HEK293T (cell line): ENCODE measurements at regions not wholly inside any gene's neighbourhood (a gene's known extent, or its start where the extent isn't known, plus 50 kb on each side); places are given as distances from the start of the nearest gene placed in this dataset.

ENCODE experiments used
- CTCF ChIA-PET: fragments of 350-600 bp; formaldehyde crosslinking; extraction: SDS; loops from one replicate; lab custom pipeline; 2021; ENCODE audit warnings: antibody characterized with exemption, inconsistent platforms; lab: Yijun Ruan, JAX
- POLR2A ChIA-PET: fragments of 350-600 bp; formaldehyde crosslinking; extraction: SDS; loops from one replicate; lab custom pipeline; 2020; ENCODE audit warnings: antibody characterized with exemption, inconsistent platforms; lab: Yijun Ruan, JAX
- DNase-seq: peaks from one replicate; pipeline ENCODE4 v3.0.0; 2012; ENCODE audit warnings: mixed read lengths; ENCODE audit errors: extremely low spot score
- ARNT ChIP-seq: fragments of 450-650 bp; IDR thresholded peaks from 2 replicates; pipeline ENCODE4 v1.6.1; 2017; ENCODE audit warnings: mild to moderate bottlenecking
- BHLHE40 ChIP-seq: fragments of 450-650 bp; IDR thresholded peaks from 2 replicates; pipeline ENCODE4 v1.6.1; 2016; ENCODE audit warnings: mild to moderate bottlenecking, moderate library complexity, borderline replicate concordance
- CTBP1 ChIP-seq: fragments of 450-650 bp; IDR thresholded peaks from 2 replicates; pipeline ENCODE4 v1.6.1; 2016; ENCODE audit warnings: borderline replicate concordance
- ELF4 ChIP-seq: fragments of 450-650 bp; IDR thresholded peaks from 2 replicates; pipeline ENCODE4 v1.6.1; 2017; ENCODE audit warnings: antibody characterized with exemption
- FOXA1 ChIP-seq: fragments of 450-650 bp; IDR thresholded peaks from 2 replicates; pipeline ENCODE4 v1.6.1; 2016; ENCODE audit warnings: mild to moderate bottlenecking
- FOXK2 ChIP-seq: fragments of 450-650 bp; IDR thresholded peaks from 2 replicates; pipeline ENCODE4 v1.6.1; 2016; ENCODE audit warnings: mild to moderate bottlenecking
- FOXM1 ChIP-seq: fragments of 450-650 bp; IDR thresholded peaks from 2 replicates; pipeline ENCODE4 v1.6.1; 2017; ENCODE audit warnings: mild to moderate bottlenecking, borderline replicate concordance
- HDGF ChIP-seq: fragments of 450-650 bp; IDR thresholded peaks from 2 replicates; pipeline ENCODE4 v1.6.1; 2017; ENCODE audit warnings: antibody characterized with exemption, borderline replicate concordance
- L3MBTL2 ChIP-seq: fragments of 450-650 bp; conservative IDR thresholded peaks from 2 replicates; pipeline ENCODE4 v1.6.1; 2016; ENCODE audit warnings: mild to moderate bottlenecking
- LEF1 ChIP-seq: fragments of 450-650 bp; IDR thresholded peaks from 2 replicates; pipeline ENCODE4 v1.6.1; 2017; ENCODE audit warnings: mild to moderate bottlenecking, borderline replicate concordance
- NFRKB ChIP-seq: fragments of 450-650 bp; IDR thresholded peaks from 2 replicates; pipeline ENCODE4 v1.6.1; 2016; ENCODE audit warnings: mild to moderate bottlenecking, moderate library complexity
- PKNOX1 ChIP-seq: fragments of 450-650 bp; IDR thresholded peaks from 2 replicates; pipeline ENCODE4 v1.6.1; 2016
- SP1 ChIP-seq: fragments of 450-650 bp; IDR thresholded peaks from 2 replicates; pipeline ENCODE4 v1.6.1; 2017
- SUZ12 ChIP-seq: fragments of 450-650 bp; IDR thresholded peaks from 2 replicates; pipeline ENCODE4 v1.6.1; 2016; ENCODE audit warnings: mild to moderate bottlenecking
- TARDBP ChIP-seq: fragments of 450-650 bp; IDR thresholded peaks from 2 replicates; pipeline ENCODE4 v1.6.1; 2016
- ZNF384 ChIP-seq: fragments of 450-650 bp; IDR thresholded peaks from 2 replicates; pipeline ENCODE4 v1.6.1; 2016

DNA sequence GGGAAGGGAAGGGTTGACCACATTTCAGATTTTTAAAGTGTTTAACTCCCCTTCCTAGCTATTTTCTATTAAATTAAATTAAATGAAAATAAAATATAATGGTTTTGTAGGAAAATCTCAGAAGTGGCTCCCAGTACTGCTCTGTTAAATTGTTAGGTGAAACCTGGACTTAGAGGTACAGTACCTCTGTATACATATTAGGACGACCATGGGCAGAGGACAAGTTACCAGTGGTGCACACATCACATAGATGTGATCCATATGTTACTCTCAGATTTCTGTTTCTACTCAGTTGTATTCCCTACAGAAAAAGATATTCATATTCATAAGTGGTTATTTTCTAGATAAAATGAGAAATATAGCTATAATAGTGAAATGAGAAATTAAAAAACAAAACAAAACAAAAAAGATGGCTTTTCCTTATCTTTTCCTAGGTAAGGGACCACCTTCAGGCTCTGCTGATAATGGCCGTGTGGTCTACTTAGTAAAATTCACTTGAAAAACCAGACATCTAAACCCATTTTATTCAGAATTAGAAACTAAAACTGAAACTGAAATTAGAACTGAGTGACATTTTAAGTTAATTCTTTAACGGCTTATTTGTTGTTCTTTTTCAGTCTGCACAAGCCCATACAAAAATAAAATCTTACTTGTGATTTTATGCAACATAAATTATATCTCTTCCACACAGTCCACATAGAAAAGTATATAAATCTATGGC lies 832.5 kb upstream of the CHAC2 start:
- TF ChIP-seq FOXA1, result no peak
- TF ChIP-seq HDGF, result no peak
- TF ChIP-seq CTBP1, result no peak
- TF ChIP-seq PKNOX1, result no peak
- TF ChIP-seq SUZ12, result no peak
- no peak for TF ChIP-seq FOXM1
- TF ChIP-seq NFRKB, result no peak
- no peak for TF ChIP-seq BHLHE40
- no peak for DNase-seq
- CTCF ChIA-PET, result no interaction called here
- POLR2A ChIA-PET, result no interaction called here

GRCh38 chr2:52934323-52934898 lies 833.2 kb upstream of the CHAC2 start:
- ChIA-PET CTCF (no interaction called here), POLR2A (no interaction called here)
- DNase-seq, result no peak
- no peak for TF ChIP-seq HDGF

- DNase-seq, result no peak
- CTCF ChIA-PET, result no interaction called here
Measured at GRCh38 chr2:52933878-52934277, 833.7 kb upstream of the CHAC2 start.

GRCh38 chr2:52931660-52932059 lies 835.9 kb upstream of the CHAC2 start:
- no peak for TF ChIP-seq ZNF384
- TF ChIP-seq PKNOX1, result no peak
- TF ChIP-seq L3MBTL2, result no peak
- TF ChIP-seq ELF4, result no peak
- TF ChIP-seq FOXK2, result no peak
- no peak for TF ChIP-seq SUZ12
- no peak for TF ChIP-seq ARNT
- TF ChIP-seq FOXM1, result no peak
- TF ChIP-seq BHLHE40, result no peak
- no peak for TF ChIP-seq NFRKB
- TF ChIP-seq SP1, result no peak
- TF ChIP-seq CTBP1, result no peak
- no peak for TF ChIP-seq FOXA1
- no peak for TF ChIP-seq TARDBP
- TF ChIP-seq HDGF, result no peak
- no peak for TF ChIP-seq LEF1
- no peak for DNase-seq
- CTCF ChIA-PET, result no interaction called here
- POLR2A ChIA-PET, result no interaction called here

More at GRCh38 chr2:52933878-52934277, 833.7 kb upstream of the CHAC2 start:
- POLR2A ChIA-PET, result no interaction called here
- TF ChIP-seq ELF4, result no peak
- TF ChIP-seq ARNT, result no peak
- no peak for TF ChIP-seq ZNF384
- no peak for TF ChIP-seq HDGF
- no peak for TF ChIP-seq FOXA1
- TF ChIP-seq L3MBTL2, result no peak
- TF ChIP-seq LEF1, result no peak
- no peak for TF ChIP-seq SP1
- TF ChIP-seq FOXK2, result no peak

- ChIA-PET POLR2A (no interaction called here), CTCF (no interaction called here)
- DNase-seq, result no peak
- TF ChIP-seq NFRKB (no peak), TARDBP (no peak), HDGF (no peak)
Measured at GRCh38 chr2:52929412-52929811, 838.2 kb upstream of the CHAC2 start.

DNA sequence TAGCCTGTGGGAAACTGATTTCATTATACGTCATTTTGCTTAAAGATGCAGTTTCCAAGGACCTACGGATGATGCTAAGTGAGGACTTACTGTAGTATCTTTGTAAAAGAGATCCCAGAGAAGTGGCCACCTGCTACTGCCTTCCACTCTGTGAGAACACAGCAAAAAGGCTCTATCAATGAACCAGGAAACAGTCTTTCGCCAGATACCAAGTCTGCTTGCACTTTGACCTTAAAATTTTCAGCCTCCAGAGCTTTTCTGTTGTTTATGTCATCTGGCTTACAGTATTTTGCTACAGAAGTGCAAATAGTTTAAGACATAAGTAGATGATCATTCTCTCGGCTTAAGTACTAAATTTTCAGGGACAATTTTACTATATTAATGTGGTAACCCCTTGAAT lies 847.9 kb upstream of the CHAC2 start:
- DNase-seq, result no peak
- POLR2A ChIA-PET, result no interaction called here
- TF ChIP-seq HDGF, result no peak
- TF ChIP-seq BHLHE40, result no peak
- TF ChIP-seq SP1, result no peak
- CTCF ChIA-PET, result interaction anchor here (0.6 kb wide), 1 partner anchor 711 kb away, joined by 4 read pairs; no protein-coding TSS in a partner anchor

DNA sequence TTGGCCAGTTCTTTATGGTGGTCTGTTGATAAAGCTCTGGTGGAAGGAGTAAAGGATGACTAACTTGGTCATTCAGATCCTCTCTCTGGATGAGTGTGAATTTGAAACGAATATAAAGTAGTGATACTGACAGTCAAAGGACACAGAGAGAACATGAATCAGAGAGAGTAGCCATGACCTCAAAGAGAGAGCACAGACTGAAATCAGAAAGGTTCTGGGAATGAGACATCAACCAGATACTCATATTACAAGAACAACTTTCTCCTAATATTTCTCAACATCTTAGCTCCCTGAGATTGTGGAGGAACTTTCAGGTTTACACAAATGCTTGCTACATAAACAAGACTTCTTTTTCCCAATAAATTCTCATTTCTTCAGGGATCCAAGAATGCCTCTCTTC lies 849.1 kb upstream of the CHAC2 start:
- ChIA-PET POLR2A (no interaction called here), CTCF (no interaction called here)
- no peak for DNase-seq
- TF ChIP-seq LEF1, result no peak
- no peak for TF ChIP-seq NFRKB
- TF ChIP-seq FOXK2, result no peak
- no peak for TF ChIP-seq FOXA1
- no peak for TF ChIP-seq CTBP1
- no peak for TF ChIP-seq SP1
- no peak for TF ChIP-seq ARNT
- no peak for TF ChIP-seq ELF4
- no peak for TF ChIP-seq L3MBTL2
- no peak for TF ChIP-seq PKNOX1
- no peak for TF ChIP-seq TARDBP
- no peak for TF ChIP-seq HDGF
- no peak for TF ChIP-seq SUZ12
- no peak for TF ChIP-seq BHLHE40
- TF ChIP-seq ZNF384, result no peak
- TF ChIP-seq FOXM1, result no peak
